Activated CD4-positive, alpha-beta T cell treated with anti-CD3 and anti-CD28 coated beads, Interleukin-2, amount 50 U/mL, for 24 hours (primary cell): ENCODE measurements at regions not wholly inside any gene's neighbourhood (a gene's known extent, or its start where the extent isn't known, plus 50 kb on each side); places are given as distances from the start of the nearest gene placed in this dataset.

Experiments used
- DNase-seq, 2 donors: peaks; one replicate each; pipeline ENCODE4 v3.0.0-alpha.2; 2020; ENCODE audit warnings: low read depth in 1 of 2, low spot score in 1 of 2

DNA sequence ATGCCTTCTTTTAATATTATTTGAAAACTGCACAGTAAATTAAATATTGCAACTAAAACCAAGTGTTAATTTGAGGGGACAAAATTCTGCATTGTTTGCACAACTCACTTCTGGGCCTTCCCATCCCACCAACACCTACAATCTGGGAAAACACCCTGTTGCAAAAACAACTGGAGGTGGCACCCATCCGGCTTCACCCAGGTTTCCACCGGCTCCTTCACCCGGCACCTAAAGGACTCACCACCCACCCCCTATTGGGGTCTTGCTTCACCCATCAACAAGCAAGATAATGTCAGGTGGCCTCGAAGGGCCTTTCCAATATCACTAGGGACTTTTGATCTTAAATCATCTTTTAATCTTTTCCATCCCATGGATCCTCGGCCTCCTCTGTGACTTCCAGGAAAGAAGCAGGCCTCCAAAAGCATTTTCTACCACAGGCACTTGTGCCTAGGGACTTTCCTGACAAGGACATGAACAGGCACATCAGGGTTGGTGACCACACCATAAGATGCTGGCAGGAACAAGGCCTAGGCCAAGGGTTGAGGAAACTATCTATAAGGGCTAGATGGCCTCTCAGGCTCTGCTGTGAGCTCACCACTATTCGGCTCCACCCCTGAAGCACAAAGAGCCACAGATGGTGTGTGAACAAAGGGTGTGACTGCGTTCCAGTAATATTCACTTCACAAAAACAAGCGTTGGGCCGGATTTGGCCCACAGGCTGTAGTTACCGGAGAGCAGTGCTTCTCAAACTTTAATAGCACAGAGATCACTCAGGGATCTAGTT lies 205.1 kb downstream of the AUH start:
- DNase-seq, result no peak

DNA sequence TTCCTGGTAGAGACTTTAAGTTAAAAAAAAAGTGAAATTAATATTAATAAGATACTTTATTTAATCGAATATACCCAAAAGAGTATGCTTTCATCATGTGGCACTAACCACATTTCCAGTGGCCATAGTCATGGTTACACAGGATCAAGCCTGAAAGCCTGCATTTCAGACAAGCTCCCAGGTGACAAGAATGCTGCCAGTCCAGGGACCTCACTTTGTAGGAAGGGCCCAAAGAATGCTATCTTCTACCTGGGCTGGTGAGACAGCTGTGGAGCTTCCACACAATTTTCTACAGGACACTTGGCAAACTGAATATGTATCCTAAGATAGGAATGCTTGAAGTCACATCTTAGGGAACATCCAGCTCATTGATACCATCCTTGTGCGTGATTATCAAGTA lies 203.8 kb downstream of the AUH start:
- DNase-seq, result no peak

DNA sequence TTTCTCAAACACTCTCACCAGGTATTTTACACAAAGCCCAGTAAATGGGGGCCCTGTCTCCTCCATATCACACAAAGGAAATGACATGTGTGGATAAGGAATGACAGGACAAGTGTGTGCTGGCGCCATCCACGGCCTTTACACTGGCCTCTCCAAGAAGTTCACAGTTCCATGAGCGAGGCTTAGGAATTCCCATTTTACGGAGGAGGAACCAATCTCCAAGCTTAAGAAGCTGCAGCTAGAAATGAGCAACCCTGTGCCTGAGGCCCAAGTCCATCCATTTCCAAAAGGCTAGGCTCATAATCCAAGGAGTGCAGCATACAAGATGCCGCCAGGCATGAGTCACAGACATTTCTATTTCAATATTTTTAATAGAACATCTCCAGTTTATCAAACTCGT lies 203.4 kb downstream of the AUH start:
- no peak for DNase-seq

DNA sequence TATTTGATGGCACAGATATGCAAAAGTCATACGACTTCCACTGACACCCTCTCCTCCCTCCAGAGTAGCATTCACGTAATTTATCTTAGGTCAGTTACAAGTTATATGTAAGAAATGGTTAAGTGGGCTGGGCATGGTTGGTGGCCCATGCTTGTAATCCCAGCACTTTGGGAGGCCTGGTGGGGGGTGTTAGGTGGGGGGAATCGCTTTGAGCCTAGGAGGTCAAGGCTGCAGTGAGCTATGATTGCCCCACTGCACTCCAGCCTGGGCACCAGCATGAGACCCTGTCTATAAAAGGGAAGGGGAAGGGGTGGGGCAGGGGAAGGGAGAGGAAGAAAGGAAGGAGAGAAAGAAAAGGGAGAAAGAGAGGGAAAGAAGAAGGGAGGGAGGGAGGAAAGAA lies 202.8 kb downstream of the AUH start:
- DNase-seq, result no peak

DNA sequence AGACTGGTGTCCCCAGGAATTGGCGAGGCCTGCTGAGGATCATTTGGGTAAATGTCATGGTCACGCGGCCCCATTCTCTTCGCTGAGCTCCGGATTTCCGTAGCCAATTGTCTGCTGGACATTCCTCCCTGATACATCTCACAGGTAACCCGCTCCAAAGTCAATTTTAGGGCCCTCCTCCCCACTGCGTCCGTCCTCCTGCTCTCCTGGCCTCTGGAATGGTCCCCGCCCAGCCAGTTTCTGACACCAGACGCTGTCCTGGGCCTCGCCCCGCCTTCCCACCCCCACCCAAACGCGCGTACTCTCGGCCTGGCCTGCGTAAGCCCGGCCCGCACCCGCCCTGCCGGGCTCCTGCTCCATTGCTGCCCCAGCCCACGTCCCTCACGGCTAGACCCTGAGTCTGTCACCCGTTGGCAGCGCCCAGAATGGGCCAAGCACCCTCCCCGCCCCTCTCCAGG lies 202.0 kb downstream of the AUH start:
- DNase-seq, result no peak

DNA sequence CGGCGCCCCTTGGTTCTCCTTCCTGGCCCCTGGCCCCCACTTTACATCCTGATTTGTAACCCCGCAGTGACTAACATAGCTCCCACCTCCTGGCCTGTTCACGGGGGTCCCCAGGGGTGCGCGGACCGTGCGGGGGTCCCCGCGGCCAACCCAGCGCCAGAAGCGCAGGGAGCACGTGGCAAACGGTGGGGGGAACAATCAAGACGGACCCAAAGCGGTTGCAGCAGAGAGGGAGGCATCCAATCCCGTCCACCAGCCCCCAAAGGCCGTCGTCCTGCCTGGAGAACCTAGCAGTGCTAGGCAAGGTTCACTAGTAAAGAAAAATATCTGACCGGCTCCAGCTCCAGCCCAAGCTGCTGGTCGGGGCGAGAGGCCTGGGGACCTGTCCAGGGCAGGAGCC lies 201.5 kb downstream of the AUH start:
- DNase-seq, result no peak

DNA sequence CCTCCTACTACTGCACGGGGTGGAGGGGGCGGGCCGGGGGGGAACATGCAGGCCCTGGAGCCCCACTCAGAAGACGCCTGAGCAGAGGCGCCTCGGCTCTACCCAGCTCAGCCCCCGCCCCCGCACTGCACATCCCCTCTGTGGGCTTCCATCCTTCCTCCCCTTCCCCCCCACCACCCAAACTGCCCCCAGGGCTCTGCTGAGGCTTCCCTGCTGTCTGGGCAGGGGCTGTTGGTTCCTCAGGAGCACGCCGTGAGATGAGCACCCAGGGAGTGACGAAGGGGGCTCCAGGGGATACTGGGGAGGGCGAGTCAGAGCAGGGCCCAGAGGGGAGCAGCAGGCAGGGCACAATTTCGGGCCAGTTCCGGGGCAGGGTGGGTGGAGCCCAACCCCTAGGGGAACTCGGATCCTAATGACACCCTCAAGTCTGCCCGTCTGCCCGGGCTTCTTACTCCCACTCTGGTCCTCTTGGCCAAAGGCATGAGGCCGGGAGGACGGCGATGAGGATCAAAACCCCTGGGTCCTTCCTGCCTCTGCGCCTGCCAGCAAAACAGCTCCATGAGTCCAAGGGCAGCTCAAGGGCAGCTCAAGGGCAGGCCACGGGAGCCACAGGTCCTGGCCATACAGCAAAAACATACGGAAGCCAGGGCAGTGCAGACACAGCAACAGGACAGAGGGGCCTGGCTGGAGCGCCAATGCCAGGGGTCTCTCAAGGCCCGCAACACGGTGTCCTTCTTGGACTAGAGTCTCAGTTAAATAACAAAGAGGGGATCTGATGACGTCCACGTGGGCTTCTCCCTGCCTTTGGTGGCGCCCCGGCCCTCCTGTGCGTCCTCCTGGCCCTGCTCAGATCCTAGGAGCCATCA lies 200.9 kb downstream of the AUH start:
- no peak for DNase-seq

DNA sequence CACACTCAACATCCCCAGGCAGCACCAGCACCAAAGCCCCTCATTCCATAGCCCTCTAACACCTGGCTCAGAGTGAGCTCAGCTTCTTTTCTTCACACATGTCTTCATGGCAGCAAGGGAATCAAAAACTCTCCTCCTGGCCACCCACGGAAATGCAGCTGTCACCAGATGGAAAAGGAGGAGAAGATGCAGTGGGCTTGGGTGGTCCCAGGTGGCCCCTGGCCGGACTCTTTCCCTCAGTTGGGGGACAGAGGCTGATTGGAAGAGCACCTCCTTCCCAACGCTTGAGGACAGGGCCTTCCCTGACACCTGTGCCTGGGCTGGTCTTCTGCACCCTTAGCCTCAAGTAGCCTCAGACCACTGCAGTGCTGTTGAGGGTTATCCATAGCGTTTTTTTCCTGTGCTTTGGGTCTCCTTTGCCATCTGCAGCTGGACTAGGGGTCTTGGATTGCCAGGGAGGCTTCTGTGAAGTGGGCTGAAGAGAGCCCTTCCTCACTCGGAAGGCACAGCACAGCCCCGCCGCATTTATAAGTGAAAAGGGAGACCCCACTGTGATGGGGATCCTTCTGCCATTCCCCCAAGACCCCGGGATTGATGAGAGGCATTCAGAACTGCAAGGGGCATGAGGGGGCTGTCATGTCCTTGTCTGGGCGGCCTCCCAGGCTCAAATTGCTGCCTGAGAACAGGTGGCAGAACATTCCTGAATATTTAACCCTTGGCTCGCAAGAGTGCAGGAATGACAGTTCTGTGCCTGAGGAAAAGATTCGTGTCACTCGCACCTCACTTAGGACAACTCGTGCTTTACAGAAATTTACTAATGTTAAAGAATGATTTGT lies 200.0 kb downstream of the AUH start:
- DNase-seq, result no peak

DNA sequence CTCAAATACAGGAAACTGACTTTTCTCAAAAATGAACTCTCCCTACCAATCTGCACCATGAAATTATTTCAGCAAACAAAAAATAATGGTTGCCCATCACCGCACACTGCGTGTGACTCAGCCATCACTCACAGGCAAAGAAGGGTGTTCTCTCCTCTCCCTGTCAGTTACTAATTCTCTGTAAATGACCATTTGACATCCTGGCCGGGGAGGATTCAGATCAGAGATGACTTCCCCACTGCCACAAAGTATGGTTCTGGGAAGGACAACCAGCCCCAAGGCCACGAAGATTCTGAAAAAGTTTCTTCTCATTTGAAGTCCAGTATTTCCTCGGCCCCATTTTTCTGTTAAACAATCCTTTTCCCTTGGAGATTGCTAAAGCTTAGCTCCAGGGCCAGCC lies 199.4 kb downstream of the AUH start:
- no peak for DNase-seq

DNA sequence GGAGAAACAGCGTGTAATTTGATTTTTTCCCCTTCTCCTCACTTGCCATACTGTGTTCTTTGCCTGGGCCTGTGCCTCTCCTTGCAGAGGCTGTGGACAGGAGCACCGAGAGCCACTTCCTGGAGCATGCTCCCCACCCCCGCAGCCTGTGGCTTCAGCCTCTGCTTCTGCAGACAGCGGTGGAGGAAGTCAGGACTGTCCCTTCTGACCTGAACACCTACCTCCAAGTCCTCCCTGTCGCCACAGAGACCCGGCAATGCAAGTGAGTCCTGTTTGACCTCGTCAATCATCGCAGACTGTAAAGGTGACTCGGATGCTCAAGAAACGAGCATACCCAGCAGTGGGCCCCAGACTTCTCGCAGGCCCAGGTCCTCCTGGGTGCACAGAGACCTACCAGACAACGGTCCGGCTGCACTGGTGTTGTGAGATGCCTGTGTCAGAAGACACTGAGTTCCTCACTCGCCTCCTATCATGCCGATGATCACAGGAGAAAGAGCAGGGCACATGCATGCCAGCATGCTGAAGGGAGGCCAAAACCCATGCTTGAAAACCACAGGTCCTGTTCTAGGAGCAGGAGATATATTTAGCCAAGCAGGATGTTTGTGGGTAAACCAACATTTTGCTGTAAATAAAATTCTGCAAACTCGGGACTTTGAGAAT lies 198.8 kb downstream of the AUH start:
- DNase-seq, result no peak

DNA sequence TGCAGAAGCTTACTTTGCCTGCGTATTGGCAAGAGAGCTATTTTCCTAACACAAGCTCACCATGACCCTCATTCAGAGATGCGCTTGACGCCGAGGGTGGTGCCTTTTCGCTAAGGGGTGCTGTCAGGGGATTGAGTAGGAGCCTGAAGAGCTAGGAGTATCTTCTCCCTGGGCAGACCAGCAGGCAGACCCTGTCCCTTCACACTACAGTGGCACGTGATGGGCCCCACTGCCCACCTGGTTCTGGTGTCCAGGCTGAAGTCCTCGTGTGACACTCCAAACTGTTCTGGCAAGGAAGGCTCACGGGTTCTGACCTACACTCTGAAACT lies 198.3 kb downstream of the AUH start:
- no peak for DNase-seq

DNA sequence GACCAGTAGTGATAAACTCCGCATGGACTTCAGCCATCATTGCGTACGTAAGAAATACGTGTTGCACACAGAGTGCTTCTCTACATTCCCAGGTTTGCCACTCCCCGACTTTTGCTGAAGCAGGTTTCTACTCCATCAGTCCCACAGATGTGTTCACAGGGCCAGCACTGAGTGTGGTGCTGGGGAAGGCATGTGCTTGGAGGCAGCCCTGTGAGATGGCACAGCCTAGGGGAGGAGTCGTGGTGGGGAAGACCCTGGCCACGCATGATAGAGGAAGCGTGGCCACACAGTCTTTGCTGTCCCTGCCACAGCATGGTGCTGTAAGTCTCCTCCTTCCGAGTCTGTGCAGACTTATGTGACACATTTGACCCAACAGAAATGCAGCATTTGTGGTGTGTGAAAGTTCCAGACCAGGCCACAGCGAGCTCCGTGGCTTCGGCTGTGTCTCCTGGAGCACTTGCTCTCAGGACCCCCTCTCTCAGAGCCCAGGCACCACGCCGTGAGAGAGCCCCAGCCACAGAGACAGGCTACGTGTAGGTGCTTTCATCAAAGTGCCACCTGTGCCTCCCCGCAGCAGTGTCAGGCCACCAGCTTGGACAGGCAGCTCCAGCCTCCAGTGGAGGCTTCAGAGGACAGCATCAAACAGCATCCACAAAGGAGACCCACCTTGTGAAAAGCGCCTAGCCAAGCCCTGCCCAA lies 197.8 kb downstream of the AUH start:
- no peak for DNase-seq
